HG03457 (cell line): ENCODE measurements at regions not wholly inside any gene's neighbourhood (a gene's known extent, or its start where the extent isn't known, plus 50 kb on each side); places are given as distances from the start of the nearest gene placed in this dataset.
"Not testable (repeated sequence)": the region's sequence is repeated elsewhere in the genome, so short reads cannot be mapped to it uniquely, and the experiment has no call there.

Experiments
- ATAC-seq: cut with Tn5 transposase; IDR thresholded peaks from one replicate; pipeline ENCODE4 v1.9.1; 2021; ENCODE audit warnings: moderate number of reproducible peaks; ENCODE audit not compliant: unreplicated experiment

DNA sequence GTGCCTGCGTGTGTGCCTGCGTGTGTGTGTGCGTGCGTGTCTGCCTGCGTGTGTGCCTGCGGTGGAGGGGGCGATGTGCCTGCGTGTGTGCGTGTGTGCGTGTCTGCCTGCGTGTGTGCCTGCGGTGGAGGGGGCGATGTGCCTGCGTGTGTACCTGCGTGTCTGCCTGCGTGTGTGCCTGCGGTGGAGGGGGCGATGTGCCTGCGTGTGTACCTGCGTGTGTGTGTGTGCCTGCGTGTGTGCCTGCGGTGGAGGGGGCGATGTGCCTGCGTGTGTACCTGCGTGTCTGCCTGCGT is 116.7 kb upstream of the ZNF516 start:
- not testable (repeated sequence) for ATAC-seq

DNA sequence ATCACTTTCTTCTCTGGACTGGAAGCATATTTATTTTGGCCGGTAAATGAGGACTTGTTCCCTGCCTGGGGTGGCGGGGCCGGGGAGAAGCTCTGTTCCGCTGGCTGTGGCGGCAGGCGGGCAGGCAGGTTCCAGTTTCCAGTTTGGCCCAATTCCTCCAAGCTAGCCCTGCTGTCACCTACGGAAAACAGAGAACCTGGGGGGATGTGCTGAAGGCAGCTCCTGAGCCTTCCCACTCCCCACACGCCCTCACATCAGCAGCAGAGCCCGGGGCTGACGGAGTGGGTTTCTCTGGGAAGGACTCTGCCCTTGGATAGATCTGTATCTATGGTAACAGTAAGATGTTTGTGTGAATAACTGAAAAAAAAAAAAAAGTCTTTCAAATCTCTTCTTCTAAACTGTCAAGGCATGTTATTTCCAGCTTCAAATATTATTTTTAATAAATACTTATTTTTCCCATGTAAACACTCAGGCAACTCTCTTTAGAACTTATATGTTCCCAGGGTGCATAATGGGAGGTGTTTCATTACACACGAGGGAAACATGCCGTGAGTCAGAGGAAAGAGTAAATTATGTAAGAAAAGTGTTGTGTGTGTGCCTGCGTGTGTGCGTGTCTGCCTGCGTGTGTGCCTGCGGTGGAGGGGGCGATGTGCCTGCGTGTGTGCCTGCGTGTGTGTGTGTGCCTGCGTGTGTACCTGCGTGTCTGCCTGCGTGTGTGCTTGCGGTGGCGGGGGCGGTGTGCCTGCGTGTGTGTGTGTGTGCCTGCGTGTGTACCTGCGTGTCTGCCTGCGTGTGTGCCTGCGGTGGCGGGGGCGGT is 116.1 kb upstream of the ZNF516 start:
- no peak for ATAC-seq

- no peak for ATAC-seq
Measured at GRCh38 chr18:76610012-76610411, 115.0 kb upstream of the ZNF516 start.

DNA sequence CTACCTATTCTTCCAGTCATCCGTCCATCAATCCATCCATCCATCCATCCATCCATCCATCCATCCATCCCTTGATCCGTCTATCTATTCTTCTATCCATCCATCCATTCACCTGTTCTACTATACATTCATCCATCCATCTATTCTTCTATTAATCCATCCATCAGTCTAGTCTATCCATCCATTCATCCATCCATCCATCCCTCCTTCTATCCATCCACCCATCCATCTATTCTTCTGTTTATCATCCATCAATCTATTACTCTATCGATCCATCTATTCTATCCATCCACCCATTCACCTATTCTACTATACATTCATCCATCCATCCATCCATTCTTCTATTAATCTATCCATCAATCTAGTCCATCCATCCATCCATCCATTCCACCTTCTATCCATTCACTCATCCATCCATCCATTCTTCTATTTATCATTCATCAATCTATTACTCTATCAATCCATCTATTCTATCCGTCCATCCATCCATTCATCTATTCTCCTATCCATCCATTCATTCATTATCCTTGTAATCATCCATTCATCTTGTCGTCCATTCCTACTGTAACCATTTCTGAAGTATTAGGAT is 110.4 kb upstream of the ZNF516 start:
- no peak for ATAC-seq

DNA sequence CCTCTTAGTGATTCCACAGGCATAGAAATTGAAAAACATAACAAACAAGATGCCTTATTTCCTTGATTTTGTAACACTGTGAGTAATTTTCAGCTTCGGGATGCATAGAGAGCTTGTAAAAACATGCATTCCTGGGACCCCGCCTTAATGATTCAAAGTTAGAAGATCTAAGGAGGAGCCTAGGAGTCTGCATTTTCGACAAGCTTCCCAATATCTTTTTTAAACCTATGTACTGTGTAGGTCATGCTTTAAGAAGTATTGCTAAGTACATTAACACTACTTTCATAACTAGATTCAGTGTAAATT is 109.8 kb upstream of the ZNF516 start:
- no peak for ATAC-seq

DNA sequence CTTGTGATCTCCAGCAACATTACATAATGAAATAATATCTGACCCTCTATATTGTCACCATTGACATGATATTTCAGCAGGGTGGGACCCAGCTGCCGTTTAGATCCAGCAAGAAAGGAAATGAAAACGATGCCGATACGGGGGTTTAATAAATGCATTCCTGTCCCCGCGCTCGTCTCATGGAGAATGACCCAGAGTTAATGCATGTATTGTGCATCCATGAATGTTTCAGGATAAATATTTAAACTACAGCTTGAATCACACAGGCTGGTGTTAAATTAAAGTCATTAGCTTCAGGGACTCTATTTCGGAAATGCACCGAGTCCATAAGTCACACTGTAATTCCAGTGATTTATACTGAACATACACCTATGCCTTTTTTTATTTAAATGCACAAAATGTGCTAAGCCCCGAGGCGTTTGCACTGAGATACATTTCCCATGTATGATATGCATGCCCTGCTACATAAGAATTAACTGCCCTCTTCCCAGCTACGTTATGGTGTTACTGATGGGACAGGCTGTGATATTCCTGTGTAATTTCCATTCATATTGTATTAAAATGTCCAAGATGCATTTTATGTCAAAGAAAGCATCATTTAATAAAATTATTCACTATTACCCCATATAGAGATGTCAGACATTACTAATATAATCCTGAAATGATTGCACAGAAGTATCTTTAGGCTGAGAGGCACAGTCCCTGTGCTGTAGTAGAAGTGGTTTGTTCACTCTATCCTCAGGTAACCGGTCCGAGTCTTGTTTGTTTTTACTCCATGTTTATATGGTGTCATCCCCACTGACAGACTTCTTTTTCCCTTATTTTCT is 109.3 kb upstream of the ZNF516 start:
- ATAC-seq = no peak

- no peak for ATAC-seq
Measured at GRCh38 chr18:76602191-76602590, 107.1 kb upstream of the ZNF516 start.

DNA sequence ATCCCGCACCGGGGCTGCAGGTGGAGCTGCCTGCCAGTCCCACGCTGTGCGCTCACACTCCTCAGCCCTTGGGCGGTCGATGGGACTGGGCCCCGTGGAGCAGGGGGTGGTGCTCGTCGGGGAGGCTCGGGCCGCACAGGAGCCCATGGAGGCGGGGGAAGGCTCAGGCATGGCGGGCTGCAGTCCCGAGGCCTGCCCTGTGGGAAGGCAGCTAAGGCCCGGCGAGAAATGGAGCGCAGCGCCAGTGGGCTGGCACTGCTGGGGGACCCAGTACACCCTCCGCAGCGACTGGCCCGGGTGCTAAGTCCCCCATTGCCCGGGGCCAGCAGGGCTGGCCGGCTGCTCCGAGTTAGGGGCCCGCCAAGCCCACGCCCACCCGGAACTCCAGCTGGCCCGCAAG is 105.0 kb upstream of the ZNF516 start:
- ATAC-seq = not testable (repeated sequence)

GRCh38 chr18:76594966-76595365 is 99.9 kb upstream of the ZNF516 start:
- no peak for ATAC-seq

DNA sequence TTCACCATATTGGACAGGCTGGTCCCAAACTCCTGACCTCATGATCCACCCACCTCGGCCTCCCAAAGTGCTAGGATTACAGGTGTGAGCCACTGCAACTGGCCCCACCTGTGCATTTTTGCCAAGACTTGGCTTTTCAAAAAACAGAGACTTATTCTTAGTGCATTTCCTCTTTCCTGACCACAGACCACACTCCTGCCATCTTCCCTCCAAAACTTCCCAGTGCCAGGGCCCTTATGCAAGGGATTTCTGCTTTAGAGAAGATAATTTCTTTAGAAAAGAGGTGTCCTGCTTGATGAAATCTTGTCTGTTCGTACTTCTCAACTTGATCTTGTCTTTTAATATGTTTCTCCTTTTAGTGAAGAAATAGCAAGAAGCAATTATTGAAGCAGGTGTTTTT is 98.8 kb upstream of the ZNF516 start:
- ATAC-seq = no peak

- ATAC-seq = no peak
Measured at GRCh38 chr18:76592981-76593381, 97.9 kb upstream of the ZNF516 start.

GRCh38 chr18:76592096-76592495 is 97.1 kb upstream of the ZNF516 start:
- ATAC-seq = no peak

DNA sequence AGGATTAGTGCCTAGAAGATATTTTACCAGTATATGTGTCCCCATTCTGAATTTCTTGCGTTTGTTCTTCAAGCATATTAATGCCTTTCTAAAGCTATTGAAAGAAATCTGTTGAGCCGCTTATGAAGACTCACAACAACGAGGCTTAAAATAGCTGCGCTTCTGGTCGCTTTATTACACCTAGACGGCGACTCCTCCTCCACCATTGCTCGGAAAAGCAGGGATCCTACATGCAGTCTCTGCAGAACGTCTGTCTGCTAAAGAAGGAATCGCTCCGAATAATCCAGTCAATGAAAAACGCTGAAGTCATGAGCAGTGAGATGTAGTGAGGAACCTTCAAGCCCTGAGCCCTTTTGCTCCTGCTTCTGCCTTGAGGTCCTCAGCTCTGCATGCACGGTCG is 94.8 kb upstream of the ZNF516 start:
- no peak for ATAC-seq

DNA sequence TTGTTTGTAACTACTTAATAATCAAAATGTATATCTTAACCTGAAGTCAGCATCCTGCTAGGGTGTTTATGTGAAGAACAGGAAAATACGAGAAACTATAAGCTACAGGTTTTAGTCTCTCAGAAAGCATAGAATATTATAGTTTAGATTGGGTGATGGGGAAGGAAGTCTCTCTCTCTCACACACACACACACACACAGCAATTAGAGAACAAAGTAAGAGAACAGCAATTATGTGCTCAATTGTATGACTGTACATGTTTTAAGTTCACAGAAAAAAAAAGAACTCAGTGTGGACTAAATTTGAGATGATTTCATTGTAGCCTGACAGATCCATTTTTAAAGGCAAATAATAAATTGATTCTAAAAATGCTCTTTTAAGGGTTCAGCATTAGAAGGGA is 94.3 kb upstream of the ZNF516 start:
- ATAC-seq = no peak

DNA sequence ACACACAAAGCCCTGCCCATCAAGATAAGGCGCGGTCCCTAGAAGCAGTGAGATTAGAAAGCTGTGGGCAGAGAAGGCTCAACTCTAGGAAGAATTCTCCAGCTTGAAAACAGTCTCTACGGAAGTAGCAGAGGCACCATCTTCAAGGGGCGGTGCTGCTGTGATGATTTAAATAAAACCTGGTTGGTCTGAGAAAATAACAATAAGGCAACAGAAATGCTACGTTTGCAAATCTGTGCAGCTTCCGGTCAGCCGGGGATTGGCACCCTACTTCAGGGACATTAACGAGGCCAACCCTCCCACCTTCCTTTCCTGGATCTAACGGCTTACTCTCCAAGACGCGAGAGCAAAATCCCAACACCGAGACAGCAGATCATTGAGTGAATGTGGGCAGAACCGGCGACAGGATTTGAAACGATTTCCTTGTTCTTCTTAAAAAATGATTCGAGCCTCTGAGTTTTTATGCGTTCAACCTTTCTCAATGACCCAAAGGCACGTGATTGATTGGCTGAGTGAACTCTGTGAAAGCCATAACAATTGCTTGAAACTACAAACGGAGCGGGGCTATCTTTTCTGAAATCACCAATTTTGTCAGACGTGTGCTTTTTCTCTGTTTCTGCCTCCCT is 93.7 kb upstream of the ZNF516 start:
- ATAC-seq = no peak

DNA sequence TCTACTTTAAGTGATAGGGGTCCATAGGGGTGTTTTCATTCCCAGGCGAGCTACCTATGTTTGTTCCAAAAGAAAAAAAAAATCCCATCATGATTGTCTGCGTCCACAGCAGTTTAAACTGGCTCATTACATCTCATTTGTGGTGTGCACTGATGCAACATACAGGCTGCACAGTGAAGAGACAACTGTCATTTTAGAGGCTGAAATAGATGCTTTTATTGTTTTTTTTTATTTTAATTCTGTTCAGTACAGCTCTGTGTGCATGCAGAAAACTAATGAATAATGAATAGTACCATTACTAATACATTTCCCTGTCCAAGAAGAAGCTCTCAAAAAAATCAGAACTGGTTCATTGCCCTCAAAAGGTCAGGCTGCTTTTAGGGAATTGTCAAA is 92.8 kb upstream of the ZNF516 start:
- no peak for ATAC-seq

DNA sequence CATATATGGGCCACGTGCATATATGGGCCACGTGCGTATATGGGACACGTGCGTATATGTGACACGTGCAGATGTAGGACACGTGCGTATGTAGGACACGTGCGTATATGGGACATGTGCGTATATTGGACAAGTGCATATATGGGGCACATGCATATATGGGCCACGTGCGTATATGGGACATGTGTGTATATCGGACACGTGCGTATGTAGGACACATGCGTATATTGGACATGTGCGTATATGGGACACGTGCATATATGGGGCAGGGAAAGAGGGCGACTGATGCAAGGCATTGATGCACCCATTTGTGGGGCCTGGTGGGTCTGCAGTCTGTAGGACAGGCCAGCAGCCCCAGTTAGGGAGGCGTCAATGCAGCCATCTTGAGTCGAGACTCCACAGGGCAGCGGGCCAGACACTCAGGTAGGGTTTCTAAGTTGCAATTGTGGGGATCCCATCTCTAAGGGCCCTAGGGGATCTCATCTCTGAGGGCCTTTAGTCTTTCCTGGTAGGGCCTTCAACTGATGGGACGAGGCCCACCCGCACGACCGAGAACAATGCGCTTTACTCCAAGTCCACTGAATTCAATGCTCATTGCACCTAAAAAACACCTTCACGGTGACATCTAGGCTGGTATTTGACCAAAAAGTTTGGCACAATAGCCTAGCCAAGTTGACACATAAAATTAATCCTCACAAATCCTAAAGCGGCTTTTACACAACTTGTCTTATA is 92.3 kb upstream of the ZNF516 start:
- no peak for ATAC-seq

GRCh38 chr18:76584414-76585310 is 89.6 kb upstream of the ZNF516 start:
- ATAC-seq = no peak

- no peak for ATAC-seq
Measured at GRCh38 chr18:76581261-76581660, 86.2 kb upstream of the ZNF516 start.

GRCh38 chr18:76580288-76580962 is 85.4 kb upstream of the ZNF516 start:
- ATAC-seq = no peak
